ENCODE measurements at regions not wholly inside any gene's neighbourhood (a gene's known extent, or its start where the extent isn't known, plus 50 kb on each side); places are given as distances from the start of the nearest gene placed in this dataset.

DNA sequence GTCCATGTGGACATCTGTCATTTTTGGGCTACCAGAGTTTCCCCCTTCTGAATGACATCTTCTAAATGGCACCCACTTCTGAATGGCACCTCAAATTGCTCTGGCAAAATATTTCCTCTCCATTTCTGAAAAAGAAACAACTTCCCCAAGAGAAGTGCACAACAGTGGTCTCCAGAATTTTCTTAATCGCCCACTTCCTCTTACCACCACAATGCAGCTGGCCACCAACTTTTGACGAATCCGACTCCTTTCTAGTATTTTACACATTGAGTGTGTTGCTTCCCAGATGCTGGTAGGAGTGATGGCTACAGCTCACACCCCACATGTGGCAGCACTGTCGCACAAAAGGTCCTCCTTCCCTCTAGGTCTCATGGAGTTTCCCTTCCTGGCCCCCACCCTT lies 216.1 kb downstream of the FOXA2 start:
- ChIA-PET CTCF (no interaction called here), POLR2A (ENCODE audit: unreplicated experiment) (no interaction called here)
- Histone ChIP-seq H3K27me3 (ENCODE audit: low read length) (no peaks in the 10 kb centered on the region), H3K27ac (ENCODE audit: low read length) (no peak overlapping the region), H3K4me2 (ENCODE audit: low read length) (no peak overlapping the region), H3K4me1 (ENCODE audit: insufficient read depth, low read length) (peaks cover 24% of the 10 kb centered on the region), H4K20me1 (ENCODE audit: low read length) (no peaks in the 10 kb centered on the region), H2AFZ (ENCODE audit: low read length) (no peak overlapping the region), H3K4me3 (ENCODE audit: low read length) (no peak overlapping the region), H3K9me3 (ENCODE audit: low read length) (no peaks in the 10 kb centered on the region), H3K9ac (ENCODE audit: low read length) (no peak overlapping the region), H3K36me3 (ENCODE audit: low read depth, low read length) (no peaks in the 10 kb centered on the region), H3F3A (ENCODE audit: low read length, unreplicated experiment) (peaks cover 7% of the 10 kb centered on the region), H3K79me2 (ENCODE audit: low read length) (no peaks in the 10 kb centered on the region), H3K9me2 (replicated peaks; ENCODE audit: low read length) (no peaks in the 10 kb centered on the region)
- ATAC-seq (no peak), DNase-seq (no peak)
- TF ChIP-seq EZH2phosphoT487 (IDR thresholded peaks at IDR 0.05; ENCODE audit: borderline replicate concordance, low read length) = no peak
- TF ChIP-seq, protein P1, sequence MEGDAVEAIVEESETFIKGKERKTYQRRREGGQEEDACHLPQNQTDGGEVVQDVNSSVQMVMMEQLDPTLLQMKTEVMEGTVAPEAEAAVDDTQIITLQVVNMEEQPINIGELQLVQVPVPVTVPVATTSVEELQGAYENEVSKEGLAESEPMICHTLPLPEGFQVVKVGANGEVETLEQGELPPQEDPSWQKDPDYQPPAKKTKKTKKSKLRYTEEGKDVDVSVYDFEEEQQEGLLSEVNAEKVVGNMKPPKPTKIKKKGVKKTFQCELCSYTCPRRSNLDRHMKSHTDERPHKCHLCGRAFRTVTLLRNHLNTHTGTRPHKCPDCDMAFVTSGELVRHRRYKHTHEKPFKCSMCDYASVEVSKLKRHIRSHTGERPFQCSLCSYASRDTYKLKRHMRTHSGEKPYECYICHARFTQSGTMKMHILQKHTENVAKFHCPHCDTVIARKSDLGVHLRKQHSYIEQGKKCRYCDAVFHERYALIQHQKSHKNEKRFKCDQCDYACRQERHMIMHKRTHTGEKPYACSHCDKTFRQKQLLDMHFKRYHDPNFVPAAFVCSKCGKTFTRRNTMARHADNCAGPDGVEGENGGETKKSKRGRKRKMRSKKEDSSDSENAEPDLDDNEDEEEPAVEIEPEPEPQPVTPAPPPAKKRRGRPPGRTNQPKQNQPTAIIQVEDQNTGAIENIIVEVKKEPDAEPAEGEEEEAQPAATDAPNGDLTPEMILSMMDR (conservative IDR thresholded peaks at IDR 0.05; ENCODE audit: low read depth, low read length) = no peak
- TF ChIP-seq EZH2 (IDR thresholded peaks at IDR 0.05; ENCODE audit: low read length, unreplicated experiment) = no peak
- intact Hi-C loops (cut with micrococcal nuclease) = no loop called here
- BruUV-seq (replicated peaks) = no TSS peak

DNA sequence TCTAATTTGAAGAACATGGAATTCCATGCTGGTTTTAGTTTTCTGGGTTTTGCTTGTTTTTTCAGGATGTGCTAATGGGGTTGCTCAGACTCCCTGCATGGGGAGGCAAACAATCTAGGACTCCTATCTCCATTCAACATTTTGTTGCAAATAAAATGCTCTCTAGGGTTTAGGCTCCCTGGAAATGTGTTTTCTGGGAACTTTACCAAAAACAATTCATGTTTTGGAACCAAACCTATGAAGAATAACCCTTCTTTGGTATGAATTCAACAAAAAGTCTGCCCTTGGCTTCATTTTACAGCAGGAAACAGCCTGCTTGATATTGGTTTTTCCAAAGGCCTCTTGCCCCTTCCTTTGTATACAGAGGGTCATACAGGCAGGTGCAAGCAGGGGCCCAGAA lies 217.7 kb downstream of the FOXA2 start:
- Histone ChIP-seq H4K20me1 (ENCODE audit: low read length) (no peaks in the 10 kb centered on the region), H3K4me2 (ENCODE audit: low read length) (no peak overlapping the region), H3K4me1 (ENCODE audit: insufficient read depth, low read length) (peaks cover 22% of the 10 kb centered on the region), H3K79me2 (ENCODE audit: low read length) (no peaks in the 10 kb centered on the region), H3K9me2 (replicated peaks; ENCODE audit: low read length) (no peaks in the 10 kb centered on the region), H3K27ac (ENCODE audit: low read length) (no peak overlapping the region), H3K27me3 (ENCODE audit: low read length) (no peaks in the 10 kb centered on the region), H3K36me3 (ENCODE audit: low read depth, low read length) (no peaks in the 10 kb centered on the region), H3F3A (ENCODE audit: low read length, unreplicated experiment) (peaks cover 7% of the 10 kb centered on the region), H3K4me3 (ENCODE audit: low read length) (no peak overlapping the region), H3K9me3 (ENCODE audit: low read length) (no peaks in the 10 kb centered on the region), H2AFZ (ENCODE audit: low read length) (no peak overlapping the region), H3K9ac (ENCODE audit: low read length) (no peak overlapping the region)
- TF ChIP-seq, protein P1 (conservative IDR thresholded peaks at IDR 0.05; ENCODE audit: low read depth, low read length) = no peak
- TF ChIP-seq EZH2 (IDR thresholded peaks at IDR 0.05; ENCODE audit: low read length, unreplicated experiment) (no peak), EZH2phosphoT487 (IDR thresholded peaks at IDR 0.05; ENCODE audit: borderline replicate concordance, low read length) (no peak)
- ATAC-seq (no peak), DNase-seq (no peak)
- intact Hi-C loops (cut with micrococcal nuclease) = no loop called here
- ChIA-PET POLR2A (ENCODE audit: unreplicated experiment) (no interaction called here), CTCF (no interaction called here)
- no TSS peak for BruUV-seq (replicated peaks)

DNA sequence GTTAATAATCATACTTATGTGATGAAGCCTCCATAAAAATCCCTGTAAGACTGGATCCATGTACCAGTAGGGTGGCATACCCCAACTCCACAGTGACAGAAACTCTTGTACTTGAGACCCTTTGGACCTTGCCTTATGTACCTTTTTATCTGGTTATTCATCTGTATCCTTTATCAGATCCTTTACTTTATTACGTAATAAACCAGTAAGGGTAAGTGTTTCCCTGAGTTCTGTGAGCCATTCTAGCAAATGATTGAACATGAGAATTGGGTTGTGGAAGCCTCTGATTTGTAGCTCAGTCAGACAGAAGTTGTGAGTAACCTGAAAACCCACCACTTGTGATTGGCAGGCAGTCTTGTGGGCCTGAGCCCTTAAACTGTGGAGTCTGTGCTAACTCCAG lies 229.7 kb downstream of the FOXA2 start:
- no TSS peak for BruUV-seq (replicated peaks)
- Histone ChIP-seq H3K9me2 (replicated peaks; ENCODE audit: low read length) (no peaks in the 10 kb centered on the region; the same call in 1 of the 2 replicates), H4K20me1 (ENCODE audit: low read length) (no peaks in the 10 kb centered on the region), H3K79me2 (ENCODE audit: low read length) (no peaks in the 10 kb centered on the region), H3K4me3 (ENCODE audit: low read length) (no peak overlapping the region), H3K36me3 (ENCODE audit: low read depth, low read length) (no peaks in the 10 kb centered on the region), H2AFZ (ENCODE audit: low read length) (no peak overlapping the region), H3K9ac (ENCODE audit: low read length) (no peak overlapping the region), H3K27me3 (ENCODE audit: low read length) (no peaks in the 10 kb centered on the region), H3K4me1 (ENCODE audit: insufficient read depth, low read length) (peaks cover 9% of the 10 kb centered on the region; the same call in 1 of the 2 replicates), H3K27ac (ENCODE audit: low read length) (no peak overlapping the region), H3F3A (ENCODE audit: low read length, unreplicated experiment) (no peaks in the 10 kb centered on the region), H3K9me3 (ENCODE audit: low read length) (no peaks in the 10 kb centered on the region), H3K4me2 (ENCODE audit: low read length) (no peak overlapping the region)
- ATAC-seq (no peak), DNase-seq (no peak)
- ChIA-PET POLR2A (ENCODE audit: unreplicated experiment) (no interaction called here), CTCF (no interaction called here)
- no peak for TF ChIP-seq EZH2 (IDR thresholded peaks at IDR 0.05; ENCODE audit: low read length, unreplicated experiment)
- TF ChIP-seq, protein P1 (conservative IDR thresholded peaks at IDR 0.05; ENCODE audit: low read depth, low read length) = no peak
- TF ChIP-seq EZH2phosphoT487 (IDR thresholded peaks at IDR 0.05; ENCODE audit: borderline replicate concordance, low read length) = no peak
- intact Hi-C loops (cut with micrococcal nuclease) = no loop called here

Measured in PC-3 (cell line).